HEK293 (cell line): ENCODE measurements at regions not wholly inside any gene's neighbourhood (a gene's known extent, or its start where the extent isn't known, plus 50 kb on each side); places are given as distances from the start of the nearest gene placed in this dataset.

Experiments used
- ATF2 ChIP-seq: fragments of 450-650 bp; formaldehyde crosslinking; IDR thresholded peaks from 2 replicates; pipeline ENCODE4 v1.5.1; 2016; ENCODE audit warnings: missing biosample characterization, missing genetic modification characterization, low read depth
- BCL11A ChIP-seq: fragments of 450-650 bp; formaldehyde crosslinking; IDR thresholded peaks from 2 replicates; pipeline ENCODE4 v1.5.1; 2016; ENCODE audit warnings: low read depth, missing biosample characterization, missing genetic modification characterization
- CTCF ChIP-seq: fragments of 450-650 bp; formaldehyde crosslinking; IDR thresholded peaks from 2 replicates; pipeline ENCODE4 v1.5.1; 2016; ENCODE audit warnings: missing biosample characterization, missing genetic modification characterization
- REST ChIP-seq: fragments of 450-650 bp; formaldehyde crosslinking; IDR thresholded peaks from 2 replicates; pipeline ENCODE4 v1.5.1; 2016; ENCODE audit warnings: missing biosample characterization, missing genetic modification characterization
- TRIM28 ChIP-seq: IDR thresholded peaks from 2 replicates; pipeline ENCODE4 v1.6.1; 2011; ENCODE audit warnings: low read length, control low read depth, borderline replicate concordance
- ZBTB8A ChIP-seq: fragments of 450-650 bp; formaldehyde crosslinking; IDR thresholded peaks from 2 replicates; pipeline ENCODE4 v1.5.1; 2016; ENCODE audit warnings: missing biosample characterization, missing genetic modification characterization
- ZFP3 ChIP-seq: fragments of 450-650 bp; formaldehyde crosslinking; IDR thresholded peaks from 2 replicates; pipeline ENCODE4 v1.5.1; 2016; ENCODE audit warnings: low read depth, missing biosample characterization, missing genetic modification characterization
- ZNF394 ChIP-seq: fragments of 450-650 bp; formaldehyde crosslinking; IDR thresholded peaks from 2 replicates; pipeline ENCODE4 v1.5.1; 2016; ENCODE audit warnings: missing biosample characterization, missing genetic modification characterization, mild to moderate bottlenecking, moderate library complexity, borderline replicate concordance
- ZNF510 ChIP-seq: fragments of 450-650 bp; formaldehyde crosslinking; IDR thresholded peaks from 2 replicates; pipeline ENCODE4 v1.5.1; 2018; ENCODE audit warnings: mild to moderate bottlenecking, missing genetic modification characterization, missing biosample characterization; ENCODE audit not compliant: insufficient replicate concordance
- ZSCAN18 ChIP-seq: fragments of 450-650 bp; formaldehyde crosslinking; IDR thresholded peaks from 2 replicates; pipeline ENCODE4 v1.5.1; 2016; ENCODE audit warnings: missing biosample characterization, missing genetic modification characterization
- TF ChIP-seq, protein P1 (sequence below): fragments of 450-650 bp; formaldehyde crosslinking; IDR thresholded peaks from 2 replicates; pipeline ENCODE4 v1.5.1; 2016; ENCODE audit warnings: missing biosample characterization, missing genetic modification characterization

DNA sequence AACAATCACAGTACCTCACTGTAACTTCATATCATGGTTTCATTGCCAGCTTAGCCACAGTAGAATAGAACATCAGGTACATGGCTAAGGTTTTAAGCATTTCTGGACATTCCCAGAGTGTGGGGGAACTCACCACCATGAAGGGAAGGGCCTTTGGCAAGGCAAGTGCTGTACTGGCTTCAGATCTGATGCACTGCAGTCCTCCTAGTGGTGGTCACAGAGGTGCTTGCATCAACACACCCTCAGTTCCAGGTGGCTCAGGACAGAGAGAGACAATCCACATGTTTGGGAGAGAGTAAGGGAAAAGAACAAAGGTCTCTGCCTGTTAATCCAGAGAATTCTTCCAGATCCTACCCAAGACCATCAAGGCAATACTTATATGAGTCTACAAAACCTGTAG, 528.4 kb upstream of the RGS18 start:
- no peak for TF ChIP-seq ZFP3 (tag by site-specific recombination)
- TF ChIP-seq BCL11A (tag by site-specific recombination), result no peak
- no peak for TF ChIP-seq ZNF394 (tag by site-specific recombination)
- TF ChIP-seq CTCF (tag by site-specific recombination), result no peak
- TF ChIP-seq TRIM28, result no peak
- no peak for TF ChIP-seq ZBTB8A (tag by site-specific recombination)
- TF ChIP-seq ZNF510 (tag by site-specific recombination), result no peak
- no peak for TF ChIP-seq ZSCAN18 (tag by site-specific recombination)
- TF ChIP-seq REST (tag by site-specific recombination), result no peak
- TF ChIP-seq, protein P1, sequence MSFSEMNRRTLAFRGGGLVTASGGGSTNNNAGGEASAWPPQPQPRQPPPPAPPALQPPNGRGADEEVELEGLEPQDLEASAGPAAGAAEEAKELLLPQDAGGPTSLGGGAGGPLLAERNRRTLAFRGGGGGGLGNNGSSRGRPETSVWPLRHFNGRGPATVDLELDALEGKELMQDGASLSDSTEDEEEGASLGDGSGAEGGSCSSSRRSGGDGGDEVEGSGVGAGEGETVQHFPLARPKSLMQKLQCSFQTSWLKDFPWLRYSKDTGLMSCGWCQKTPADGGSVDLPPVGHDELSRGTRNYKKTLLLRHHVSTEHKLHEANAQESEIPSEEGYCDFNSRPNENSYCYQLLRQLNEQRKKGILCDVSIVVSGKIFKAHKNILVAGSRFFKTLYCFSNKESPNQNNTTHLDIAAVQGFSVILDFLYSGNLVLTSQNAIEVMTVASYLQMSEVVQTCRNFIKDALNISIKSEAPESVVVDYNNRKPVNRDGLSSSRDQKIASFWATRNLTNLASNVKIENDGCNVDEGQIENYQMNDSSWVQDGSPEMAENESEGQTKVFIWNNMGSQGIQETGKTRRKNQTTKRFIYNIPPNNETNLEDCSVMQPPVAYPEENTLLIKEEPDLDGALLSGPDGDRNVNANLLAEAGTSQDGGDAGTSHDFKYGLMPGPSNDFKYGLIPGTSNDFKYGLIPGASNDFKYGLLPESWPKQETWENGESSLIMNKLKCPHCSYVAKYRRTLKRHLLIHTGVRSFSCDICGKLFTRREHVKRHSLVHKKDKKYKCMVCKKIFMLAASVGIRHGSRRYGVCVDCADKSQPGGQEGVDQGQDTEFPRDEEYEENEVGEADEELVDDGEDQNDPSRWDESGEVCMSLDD, result no peak
- no peak for TF ChIP-seq ATF2
